ENCODE measurements at regions not wholly inside any gene's neighbourhood (a gene's known extent, or its start where the extent isn't known, plus 50 kb on each side); places are given as distances from the start of the nearest gene placed in this dataset.

GRCh38 chr3:40617084-40617483 is 92.3 kb downstream of the ZNF621 start:
- peaks cover 5% of the 10 kb centered on the region for H3K27me3 ChIP-seq (ENCODE audit: insufficient read depth, poor library complexity, severe bottlenecking)
- TF ChIP-seq REST (IDR thresholded peaks at IDR 0.05; ENCODE audit: insufficient replicate concordance, low read depth) (no peak), SPI1 (IDR thresholded peaks at IDR 0.05; ENCODE audit: borderline replicate concordance, low read depth) (no peak)
- no peak for DNase-seq (ENCODE audit: low read depth in 1 of 2, low spot score in 1 of 2)

GRCh38 chr3:40618158-40618557 is 93.4 kb downstream of the ZNF621 start:
- TF ChIP-seq SPI1 (IDR thresholded peaks at IDR 0.05; ENCODE audit: borderline replicate concordance, low read depth) (no peak), REST (IDR thresholded peaks at IDR 0.05; ENCODE audit: insufficient replicate concordance, low read depth) (no peak), CTCF (IDR thresholded peaks at IDR 0.05; ENCODE audit: insufficient read depth, low read length) (no peak), GABPA (IDR thresholded peaks at IDR 0.05; ENCODE audit: low read depth) (no peak), POLR2AphosphoS5 (IDR thresholded peaks at IDR 0.05; ENCODE audit: low read depth) (no peak)
- DNase-seq (ENCODE audit: low read depth in 1 of 2, low spot score in 1 of 2) = no peak
- no peak overlapping the region for H3K4me3 ChIP-seq (replicated peaks; ENCODE audit: insufficient read depth, low read length)
- H3K27ac ChIP-seq (replicated peaks) = no peak overlapping the region
- H3K27me3 ChIP-seq (ENCODE audit: insufficient read depth, poor library complexity, severe bottlenecking) = peaks cover 5% of the 10 kb centered on the region

More at GRCh38 chr3:40617084-40617483, 92.3 kb downstream of the ZNF621 start:
- no peak overlapping the region for H3K27ac ChIP-seq (replicated peaks)
- H3K4me3 ChIP-seq (replicated peaks; ENCODE audit: insufficient read depth, low read length) = no peak overlapping the region

GRCh38 chr3:40620151-40620550 is 95.4 kb downstream of the ZNF621 start:
- no peak for DNase-seq (ENCODE audit: low read depth in 1 of 2, low spot score in 1 of 2)
- H3K4me3 ChIP-seq (replicated peaks; ENCODE audit: insufficient read depth, low read length) = no peak overlapping the region
- peaks cover 5% of the 10 kb centered on the region for H3K27me3 ChIP-seq (ENCODE audit: insufficient read depth, poor library complexity, severe bottlenecking)
- TF ChIP-seq SPI1 (IDR thresholded peaks at IDR 0.05; ENCODE audit: borderline replicate concordance, low read depth) (no peak), CTCF (IDR thresholded peaks at IDR 0.05; ENCODE audit: insufficient read depth, low read length) (no peak), GABPA (IDR thresholded peaks at IDR 0.05; ENCODE audit: low read depth) (no peak), REST (IDR thresholded peaks at IDR 0.05; ENCODE audit: insufficient replicate concordance, low read depth) (no peak), POLR2AphosphoS5 (IDR thresholded peaks at IDR 0.05; ENCODE audit: low read depth) (no peak)
- no peak overlapping the region for H3K27ac ChIP-seq (replicated peaks)

GRCh38 chr3:40621252-40621651 is 96.5 kb downstream of the ZNF621 start:
- H3K27ac ChIP-seq (replicated peaks) = no peak overlapping the region
- TF ChIP-seq POLR2AphosphoS5 (IDR thresholded peaks at IDR 0.05; ENCODE audit: low read depth) (no peak), REST (IDR thresholded peaks at IDR 0.05; ENCODE audit: insufficient replicate concordance, low read depth) (no peak), SPI1 (IDR thresholded peaks at IDR 0.05; ENCODE audit: borderline replicate concordance, low read depth) (no peak), CTCF (IDR thresholded peaks at IDR 0.05; ENCODE audit: insufficient read depth, low read length) (no peak), GABPA (IDR thresholded peaks at IDR 0.05; ENCODE audit: low read depth) (no peak)
- H3K27me3 ChIP-seq (ENCODE audit: insufficient read depth, poor library complexity, severe bottlenecking) = no peaks in the 10 kb centered on the region
- DNase-seq (ENCODE audit: low read depth in 1 of 2, low spot score in 1 of 2) = no peak
- no peak overlapping the region for H3K4me3 ChIP-seq (replicated peaks; ENCODE audit: insufficient read depth, low read length)
